ENCODE measurements at regions not wholly inside any gene's neighbourhood (a gene's known extent, or its start where the extent isn't known, plus 50 kb on each side); places are given as distances from the start of the nearest gene placed in this dataset.

DNA sequence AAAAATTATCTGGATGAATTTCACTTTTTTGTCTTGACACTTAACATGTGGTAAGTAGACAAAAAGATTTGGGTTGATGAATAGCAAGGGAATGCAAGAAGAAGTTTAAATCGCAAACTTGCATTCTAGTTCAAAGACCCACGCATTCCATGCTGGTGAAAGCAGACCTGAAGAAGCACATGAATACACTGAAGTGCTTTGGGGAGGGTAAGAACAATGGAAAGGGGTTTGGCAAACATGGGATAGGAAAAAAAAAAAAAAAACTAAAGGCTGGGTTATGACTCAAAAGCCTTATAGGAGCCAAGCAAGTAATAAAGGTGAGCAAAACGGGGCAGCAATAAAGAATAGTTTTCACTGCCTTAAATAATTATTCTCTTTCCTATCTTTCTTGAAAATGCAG, 450.2 kb downstream of the LMO4 start:
- TF ChIP-seq POLR2A (IDR thresholded peaks at IDR 0.05; ENCODE audit: low read length) (no peak), GATA1 (IDR thresholded peaks at IDR 0.05; ENCODE audit: low read depth, low read length) (no peak)

Measured in erythroblast (primary cell).